GM19238 (cell line): ENCODE measurements at regions not wholly inside any gene's neighbourhood (a gene's known extent, or its start where the extent isn't known, plus 50 kb on each side); places are given as distances from the start of the nearest gene placed in this dataset.

Experiments
- DNase-seq: peaks from one replicate; pipeline ENCODE4 v3.0.0; 2011; ENCODE audit warnings: low spot score; ENCODE audit not compliant: insufficient read length

DNA sequence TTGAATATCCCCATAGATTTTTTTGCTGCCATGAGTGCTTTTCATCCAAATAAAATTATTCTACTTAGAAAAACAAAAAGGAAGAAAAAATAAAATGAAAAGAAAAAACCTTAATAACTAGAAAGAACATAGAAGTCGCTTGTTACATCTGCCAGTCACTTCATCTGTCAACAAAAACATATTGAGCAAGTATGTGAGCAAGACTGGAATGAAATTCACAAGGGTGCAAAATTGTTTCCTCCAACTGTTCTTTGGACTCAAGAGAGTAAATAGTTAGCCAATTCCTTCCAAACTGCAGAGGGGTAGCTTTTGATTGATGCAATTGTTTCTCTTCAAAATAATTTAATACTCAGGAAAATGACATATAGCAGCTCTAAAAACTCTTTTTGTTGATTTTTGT is 336.3 kb upstream of the CDH7 start:
- DNase-seq = no peak

GRCh38 chr18:65411061-65411460 is 339.8 kb upstream of the CDH7 start:
- DNase-seq = no peak

DNA sequence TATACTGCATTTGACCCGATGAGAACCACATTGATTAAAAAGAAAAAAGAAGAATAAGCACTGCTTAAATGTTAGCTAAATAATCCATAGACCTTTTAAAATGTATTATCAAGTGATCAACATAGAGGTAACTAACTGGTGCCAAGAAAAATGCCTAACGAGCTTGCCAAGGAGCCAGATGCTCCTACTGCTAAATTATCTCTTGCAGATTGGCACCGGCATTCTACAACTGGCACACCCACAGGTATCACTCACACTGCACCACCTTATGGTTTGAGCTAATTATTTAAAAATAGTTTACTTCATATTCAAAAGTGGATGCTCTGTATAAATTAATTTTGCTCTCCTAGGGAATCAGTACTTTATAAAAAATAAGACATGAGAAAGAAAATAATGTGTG is 341.6 kb upstream of the CDH7 start:
- DNase-seq = no peak

GRCh38 chr18:65403534-65403933 is 347.3 kb upstream of the CDH7 start:
- DNase-seq = no peak

- DNase-seq = no peak
Observed at GRCh38 chr18:65399091-65399490, 351.7 kb upstream of the CDH7 start.

GRCh38 chr18:65398347-65399075 is 352.3 kb upstream of the CDH7 start:
- DNase-seq = no peak

DNA sequence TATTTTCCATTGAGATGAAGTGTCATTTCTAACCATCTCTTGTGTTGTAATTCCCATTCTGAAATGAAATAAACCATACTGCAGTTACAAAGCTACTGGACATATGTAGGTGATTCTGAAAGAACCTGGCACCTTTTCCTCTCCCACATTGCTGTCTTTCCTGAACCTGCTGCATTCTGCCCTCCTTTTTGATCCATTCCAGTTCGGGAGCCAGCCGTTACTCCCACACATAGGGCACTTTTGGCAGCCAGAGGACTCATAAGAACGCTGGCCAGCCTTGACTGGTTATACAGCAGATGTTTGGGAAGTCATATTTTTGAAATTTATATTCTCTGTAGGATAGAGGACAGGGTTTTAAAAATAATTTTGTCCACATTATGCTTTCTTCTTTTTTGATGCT is 369.8 kb upstream of the CDH7 start:
- no peak for DNase-seq

GRCh38 chr18:65380571-65380970 is 370.2 kb upstream of the CDH7 start:
- DNase-seq = no peak

DNA sequence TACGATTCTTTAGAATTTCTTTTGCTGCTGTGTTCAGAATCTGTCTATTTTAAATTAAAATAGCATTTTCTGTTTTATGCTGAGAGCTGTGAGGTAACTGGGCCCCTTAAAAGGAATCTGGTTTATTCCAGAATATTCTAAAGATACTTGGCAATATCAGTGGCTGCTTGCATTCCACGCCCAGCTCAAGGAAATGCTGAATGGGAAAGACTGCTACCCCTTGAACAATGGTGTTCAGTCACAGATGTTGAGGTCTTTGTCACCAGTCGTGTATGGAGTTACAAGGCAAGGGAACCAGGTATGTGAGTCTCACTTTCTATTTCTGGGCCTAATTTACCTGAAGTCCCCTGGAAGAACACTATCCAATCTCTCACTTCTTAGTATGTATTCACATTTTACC is 377.9 kb upstream of the CDH7 start:
- DNase-seq = no peak

DNA sequence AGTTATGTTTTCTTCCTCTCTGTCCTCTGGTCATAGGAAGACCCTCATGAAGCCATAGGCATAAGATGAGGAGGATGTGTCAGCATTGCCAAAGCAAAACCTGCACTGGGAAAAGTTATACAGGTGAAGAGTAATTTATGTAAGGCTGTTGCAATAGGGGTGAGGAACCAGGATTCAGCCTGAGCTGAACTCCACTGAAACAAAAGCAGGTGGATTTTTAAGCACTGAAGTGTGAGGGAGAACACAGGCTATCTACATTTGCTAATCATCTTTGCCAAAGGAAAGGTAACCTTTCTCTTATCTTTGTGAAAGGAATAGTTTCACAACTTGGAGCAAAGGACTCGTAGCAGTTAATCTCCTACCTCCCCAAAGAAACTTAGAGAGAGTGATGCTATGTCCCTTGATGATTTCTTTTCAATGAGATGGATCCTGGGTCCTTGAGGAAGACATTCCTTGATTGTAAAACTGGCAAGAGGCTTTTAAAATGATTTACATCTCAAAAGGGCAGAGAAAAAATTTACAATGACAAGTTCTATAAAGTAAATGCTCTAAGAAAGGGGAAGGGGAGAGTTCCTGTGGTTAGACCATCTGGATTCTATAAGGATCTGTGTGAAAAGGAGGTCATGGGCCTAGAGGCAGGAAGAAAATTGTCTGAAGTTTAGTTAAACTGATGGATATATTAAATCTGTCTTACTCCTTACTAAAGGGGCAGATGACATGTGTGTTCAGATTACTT is 385.4 kb upstream of the CDH7 start:
- no peak for DNase-seq

DNA sequence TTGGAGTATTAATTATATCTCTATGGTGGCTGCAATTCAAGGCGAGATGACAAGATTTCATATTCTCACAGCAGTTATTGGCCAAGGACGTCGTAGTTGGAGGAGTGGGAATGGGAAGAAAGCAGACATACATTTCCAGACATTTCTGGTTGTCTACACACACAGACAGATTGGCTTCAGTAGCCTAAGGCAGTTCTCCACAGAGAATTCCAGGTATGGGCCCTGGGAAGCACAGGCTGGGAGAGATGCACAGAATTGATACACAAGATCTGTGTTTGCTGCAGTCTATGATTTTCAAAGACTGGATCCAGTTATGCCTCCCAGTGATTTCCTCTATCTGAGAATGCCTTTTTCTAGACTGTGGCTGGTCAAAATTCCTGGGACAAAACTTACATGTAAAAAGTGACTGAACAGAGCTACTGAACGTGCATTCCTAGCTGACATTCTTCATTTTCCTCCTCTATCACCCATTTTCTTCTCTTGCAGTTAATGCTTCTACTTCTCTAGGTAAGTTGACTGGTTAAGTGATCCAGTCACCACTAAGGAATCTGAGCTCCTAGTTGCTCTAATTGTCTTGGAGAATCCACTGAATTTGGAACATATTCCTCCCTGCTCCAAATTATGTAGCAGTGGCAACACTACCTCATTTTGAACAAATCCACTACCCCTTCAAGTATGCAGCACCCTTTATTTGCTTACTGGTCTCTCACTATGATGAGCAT is 386.7 kb upstream of the CDH7 start:
- no peak for DNase-seq

- DNase-seq = no peak
Observed at GRCh38 chr18:65363011-65363410, 387.8 kb upstream of the CDH7 start.

- DNase-seq = no peak
Observed at GRCh38 chr18:65359479-65359878, 391.3 kb upstream of the CDH7 start.

DNA sequence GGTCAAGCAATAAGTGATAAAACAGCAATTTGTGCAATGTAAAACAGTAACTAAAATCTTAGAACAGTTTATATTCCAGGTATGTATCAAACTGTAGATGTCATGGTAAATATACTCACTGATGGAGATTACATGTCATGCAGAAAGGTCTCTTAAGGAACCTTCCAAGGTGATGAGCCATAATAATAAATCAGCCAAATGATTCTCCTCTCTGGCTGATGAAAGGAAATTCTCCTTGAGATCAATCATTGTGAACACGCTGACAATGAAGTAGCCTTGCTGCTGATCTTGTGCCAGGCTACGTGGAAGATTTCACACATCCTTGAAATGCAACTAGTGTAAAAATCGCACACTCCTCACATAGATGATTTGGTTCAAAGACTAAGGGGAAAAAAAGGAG is 392.5 kb upstream of the CDH7 start:
- DNase-seq = no peak

DNA sequence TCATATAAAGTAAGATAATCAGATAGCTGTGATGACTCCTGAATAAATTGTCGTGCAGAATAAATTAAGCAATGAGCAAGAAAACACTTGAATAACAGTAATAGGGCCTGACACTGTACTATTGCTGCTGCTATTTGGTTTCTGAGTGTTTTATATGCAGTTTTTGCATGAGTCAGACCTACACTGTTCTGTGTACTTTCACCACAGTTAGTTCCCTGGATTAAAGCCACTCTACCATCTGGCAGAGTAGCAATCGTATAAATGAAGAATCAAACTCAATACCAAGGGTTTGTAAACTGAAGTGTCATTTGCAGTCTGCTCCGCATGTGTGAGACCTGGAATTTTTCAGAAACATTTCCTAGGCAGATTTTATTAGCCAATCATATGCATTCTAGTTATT is 398.6 kb upstream of the CDH7 start:
- DNase-seq = no peak

GRCh38 chr18:65349635-65350034 is 401.2 kb upstream of the CDH7 start:
- DNase-seq = no peak

- DNase-seq = no peak
Observed at GRCh38 chr18:65347446-65347845, 403.4 kb upstream of the CDH7 start.

DNA sequence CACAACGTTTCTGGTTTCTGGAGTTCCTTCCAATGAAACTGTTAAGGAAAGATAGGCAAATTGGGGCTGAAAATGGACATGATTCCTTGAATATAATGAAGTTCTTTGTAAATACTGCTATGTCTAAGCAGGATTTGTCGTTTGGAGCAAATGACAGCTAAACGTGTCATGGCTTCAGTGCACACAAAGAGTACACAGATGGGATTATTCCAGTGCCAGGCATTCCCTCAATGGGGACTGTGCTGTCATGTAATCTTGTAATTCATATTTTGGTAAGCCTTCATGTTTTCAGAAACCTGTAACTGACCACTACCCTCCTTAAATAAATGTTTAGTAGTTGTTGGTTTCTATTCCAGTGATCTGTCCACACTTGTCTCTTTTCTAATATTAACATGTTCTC is 404.7 kb upstream of the CDH7 start:
- DNase-seq = no peak

GRCh38 chr18:65343571-65343970 is 407.2 kb upstream of the CDH7 start:
- no peak for DNase-seq

DNA sequence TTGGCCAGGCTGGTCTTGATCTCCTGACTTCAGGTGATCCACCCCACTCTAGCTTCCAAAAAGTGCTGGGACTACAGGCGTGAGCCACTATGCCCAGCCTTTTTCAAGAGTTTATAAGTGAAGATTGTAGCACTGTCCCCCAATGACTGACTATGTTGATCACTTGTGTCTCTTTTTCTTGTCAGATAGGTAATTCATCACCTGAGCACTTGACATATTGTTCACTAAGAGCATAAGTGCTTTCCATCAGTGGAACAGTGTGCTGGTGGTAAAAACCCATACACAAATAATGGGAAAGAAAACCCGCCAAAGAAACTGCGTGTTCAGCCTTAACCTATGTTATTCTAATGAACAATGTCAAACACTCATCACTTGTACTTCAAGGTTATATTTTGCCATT is 414.4 kb upstream of the CDH7 start:
- DNase-seq = no peak

DNA sequence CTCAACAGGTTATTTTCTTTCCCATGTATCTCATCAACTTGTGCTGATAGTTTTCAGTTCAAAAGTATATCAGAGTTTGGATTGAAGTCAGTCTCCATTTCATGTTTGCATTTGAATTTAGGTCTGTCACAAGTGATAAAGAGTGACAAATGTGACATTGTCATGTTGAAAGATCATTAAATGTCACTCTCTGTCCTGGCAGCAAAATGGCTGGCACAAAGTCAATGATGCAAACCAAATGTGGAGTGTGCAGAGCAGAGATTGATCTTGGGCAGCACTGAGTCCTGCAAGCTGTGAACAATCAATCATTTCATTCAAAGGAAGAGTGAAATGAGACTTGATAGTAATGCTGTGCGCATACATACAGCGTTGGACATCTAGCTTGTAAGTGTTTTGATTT is 421.8 kb upstream of the CDH7 start:
- no peak for DNase-seq

GRCh38 chr18:65326805-65327204 is 424.0 kb upstream of the CDH7 start:
- no peak for DNase-seq

DNA sequence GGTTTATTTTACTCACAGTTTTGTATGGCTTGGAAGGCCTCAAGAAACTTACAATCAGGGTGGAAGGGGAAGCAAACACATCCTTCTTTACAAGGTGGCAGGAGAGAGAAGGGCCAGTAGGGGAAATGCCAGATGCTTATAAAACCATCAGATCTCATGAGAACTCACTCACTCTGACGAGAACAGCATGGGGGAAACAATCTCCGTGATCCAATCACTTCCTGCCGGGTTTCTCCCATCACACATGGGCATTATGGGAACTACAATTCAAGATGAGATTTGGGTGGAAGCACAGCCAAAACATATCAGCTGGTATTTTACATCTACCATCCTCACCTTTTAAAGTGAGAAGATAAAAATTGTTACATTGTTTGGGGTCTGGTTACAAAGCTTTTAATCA is 427.9 kb upstream of the CDH7 start:
- no peak for DNase-seq
